Lower lobe of right lung (tissue), 2 donors: ENCODE measurements at regions not wholly inside any gene's neighbourhood (a gene's known extent, or its start where the extent isn't known, plus 50 kb on each side); places are given as distances from the start of the nearest gene placed in this dataset.

Source experiments
- ATAC-seq, 2 donors: fragments of 200-7000 bp; cut with Tn5 transposase; one replicate each; pipeline ENCODE4 v1.9.1; 2020 to 2022; ENCODE audit warnings: mild to moderate bottlenecking in 2 of 2, moderate library complexity in 2 of 2
- DNase-seq: peaks from one replicate; pipeline ENCODE4 v3.0.0-alpha.2; 2020
- H3K27ac ChIP-seq: fragments of 200-600 bp; one replicate; pipeline ENCODE4 v1.8.0; 2022
- H3K27me3 ChIP-seq: fragments of 200-600 bp; one replicate; pipeline ENCODE4 v1.8.0; 2022; ENCODE audit warnings: low read depth
- H3K36me3 ChIP-seq: fragments of 200-600 bp; one replicate; pipeline ENCODE4 v1.8.0; 2022; ENCODE audit warnings: mild to moderate bottlenecking
- H3K4me1 ChIP-seq: fragments of 200-600 bp; one replicate; pipeline ENCODE4 v1.8.0; 2022
- H3K4me3 ChIP-seq: fragments of 200-600 bp; one replicate; pipeline ENCODE4 v1.8.0; 2022; ENCODE audit warnings: mild to moderate bottlenecking
- H3K9me3 ChIP-seq: fragments of 200-600 bp; one replicate; pipeline ENCODE4 v1.8.0; 2022
- CTCF ChIP-seq: fragments of 200-600 bp; IDR thresholded peaks from one replicate; pipeline ENCODE4 v1.8.0; 2022; ENCODE audit warnings: antibody characterized with exemption, mild to moderate bottlenecking
- intact Hi-C: fragments of 100-400 bp; cut with DNase I; formaldehyde crosslinking; loops from one replicate; pipeline ENCODE4 v1.11.0; 2022
- donor health status: DM: no; HTN: yes; CAD: no; lungs with severe emphysema.

- intact Hi-C loops = no loop called here
- ATAC-seq (no peak), DNase-seq (no peak)
- H3K4me3 ChIP-seq = no peak overlapping the region
- no peaks in the 10 kb centered on the region for H3K36me3 ChIP-seq
- no peak for TF ChIP-seq CTCF
- no peaks in the 10 kb centered on the region for H3K9me3 ChIP-seq
- no peaks in the 10 kb centered on the region for H3K27me3 ChIP-seq
- no peak overlapping the region for H3K27ac ChIP-seq
- H3K4me1 ChIP-seq = no peaks in the 10 kb centered on the region
Observed at GRCh38 chr13:78194904-78195639, 276.4 kb upstream of the EDNRB start.

- Histone ChIP-seq H3K9me3 (no peaks in the 10 kb centered on the region), H3K4me1 (no peaks in the 10 kb centered on the region), H3K27ac (no peak overlapping the region), H3K4me3 (no peak overlapping the region), H3K36me3 (no peaks in the 10 kb centered on the region), H3K27me3 (no peaks in the 10 kb centered on the region)
- no peak for DNase-seq
- no peak for TF ChIP-seq CTCF
- ATAC-seq = no peak
- intact Hi-C loops = no loop called here
Observed at GRCh38 chr13:78193846-78194245, 275.2 kb upstream of the EDNRB start.

GRCh38 chr13:78192716-78193115, 274.1 kb upstream of the EDNRB start:
- no peak overlapping the region for H3K27ac ChIP-seq

GRCh38 chr13:78190296-78190695, 271.7 kb upstream of the EDNRB start:
- Histone ChIP-seq H3K4me3 (no peak overlapping the region), H3K27ac (no peak overlapping the region), H3K36me3 (no peaks in the 10 kb centered on the region), H3K4me1 (no peaks in the 10 kb centered on the region), H3K27me3 (no peaks in the 10 kb centered on the region), H3K9me3 (no peaks in the 10 kb centered on the region)
- no peak for DNase-seq
- no peak for TF ChIP-seq CTCF
- ATAC-seq = no peak
- intact Hi-C loops = no loop called here

More at GRCh38 chr13:78192716-78193115, 274.1 kb upstream of the EDNRB start:
- Histone ChIP-seq H3K4me1 (no peaks in the 10 kb centered on the region), H3K36me3 (no peaks in the 10 kb centered on the region), H3K4me3 (no peak overlapping the region), H3K9me3 (no peaks in the 10 kb centered on the region), H3K27me3 (no peaks in the 10 kb centered on the region)
- DNase-seq (no peak), ATAC-seq (no peak)
- TF ChIP-seq CTCF = no peak
- intact Hi-C loops = no loop called here

- intact Hi-C loops = no loop called here
- H3K36me3 ChIP-seq = no peaks in the 10 kb centered on the region
- TF ChIP-seq CTCF = no peak
- H3K27me3 ChIP-seq = no peaks in the 10 kb centered on the region
- no peak overlapping the region for H3K4me3 ChIP-seq
- ATAC-seq (no peak), DNase-seq (no peak)
- no peak overlapping the region for H3K27ac ChIP-seq
- no peaks in the 10 kb centered on the region for H3K9me3 ChIP-seq
- H3K4me1 ChIP-seq = no peaks in the 10 kb centered on the region
Observed at GRCh38 chr13:78187781-78188180, 269.1 kb upstream of the EDNRB start.
